SK-N-SH treated with all-trans-retinoic acid at 6 μM for 48 hours (cell line): ENCODE measurements at regions not wholly inside any gene's neighbourhood (a gene's known extent, or its start where the extent isn't known, plus 50 kb on each side); places are given as distances from the start of the nearest gene placed in this dataset.
A peak's percentile ranks its signal among the peaks of the same experiment; 100 is the strongest.

Experiments used
- ATAC-seq: fragments of 200-7000 bp; cut with Tn5 transposase; 3 replicates; pipeline ENCODE4 v1.9.1; 2020; ENCODE audit warnings: mild to moderate bottlenecking, moderate library complexity
- BACH2 ChIP-seq: fragments of 250-450 bp; sonication (Bioruptor Pico); IDR thresholded peaks from 2 replicates; pipeline ENCODE4 v1.9.0; 2021; ENCODE audit warnings: mild to moderate bottlenecking, borderline replicate concordance
- CSDC2 ChIP-seq: fragments of 250-450 bp; sonication (Bioruptor Pico); IDR thresholded peaks from 2 replicates; pipeline ENCODE4 v1.5.0; 2020; ENCODE audit warnings: mild to moderate bottlenecking, moderate library complexity
- ESRRG ChIP-seq: fragments of 250-450 bp; sonication (Bioruptor Pico); IDR thresholded peaks from 2 replicates; pipeline ENCODE4 v1.6.1; 2021; ENCODE audit warnings: mild to moderate bottlenecking
- GLIS3 ChIP-seq: fragments of 250-450 bp; sonication (Bioruptor Pico); IDR thresholded peaks from 2 replicates; pipeline ENCODE4 v1.5.0; 2020; ENCODE audit warnings: mild to moderate bottlenecking, moderate library complexity
- ISL1 ChIP-seq: fragments of 250-450 bp; sonication (Bioruptor Pico); IDR thresholded peaks from 2 replicates; pipeline ENCODE4 v2.1.2; 2022; ENCODE audit warnings: mild to moderate bottlenecking, moderate library complexity
- OSR1 ChIP-seq: fragments of 250-450 bp; sonication (Bioruptor Pico); IDR thresholded peaks from 2 replicates; pipeline ENCODE4 v1.8.0; 2022; ENCODE audit warnings: moderate library complexity, mild to moderate bottlenecking, inconsistent platforms
- PPARA ChIP-seq: fragments of 250-450 bp; sonication (Bioruptor Pico); IDR thresholded peaks from 2 replicates; pipeline ENCODE4 v1.5.0; 2020; ENCODE audit warnings: mild to moderate bottlenecking, borderline replicate concordance
- RARB ChIP-seq: fragments of 250-450 bp; sonication (Bioruptor Pico); IDR thresholded peaks from 2 replicates; pipeline ENCODE4 v1.8.0; 2021; ENCODE audit warnings: mild to moderate bottlenecking, moderate library complexity
- SNAI2 ChIP-seq: fragments of 250-450 bp; sonication (Bioruptor Pico); IDR thresholded peaks from 2 replicates; pipeline ENCODE4 v1.5.0; 2020; ENCODE audit warnings: mild to moderate bottlenecking, moderate library complexity
- TCF4 ChIP-seq: fragments of 250-450 bp; sonication (Bioruptor Pico); IDR thresholded peaks from 2 replicates; pipeline ENCODE4 v1.8.0; 2021; ENCODE audit warnings: mild to moderate bottlenecking, moderate library complexity, borderline replicate concordance
- TOX ChIP-seq: fragments of 250-450 bp; sonication (Bioruptor Pico); IDR thresholded peaks from 2 replicates; pipeline ENCODE4 v1.8.0; 2021; ENCODE audit warnings: mild to moderate bottlenecking, moderate library complexity, borderline replicate concordance
- ZC3H10 ChIP-seq: fragments of 250-450 bp; sonication (Bioruptor Pico); IDR thresholded peaks from 2 replicates; pipeline ENCODE4 v1.5.1; 2021; ENCODE audit warnings: mild to moderate bottlenecking, moderate library complexity
- ZFP3 ChIP-seq: fragments of 250-450 bp; sonication (Bioruptor Pico); IDR thresholded peaks from 2 replicates; pipeline ENCODE4 v1.5.0; 2020; ENCODE audit warnings: mild to moderate bottlenecking, moderate library complexity
- ZFP30 ChIP-seq: fragments of 450-650 bp; formaldehyde crosslinking; IDR thresholded peaks from 2 replicates; pipeline ENCODE4 v1.5.0; 2022; ENCODE audit warnings: mild to moderate bottlenecking, moderate library complexity
- ZNF565 ChIP-seq: fragments of 450-650 bp; formaldehyde crosslinking; conservative IDR thresholded peaks from 2 replicates; pipeline ENCODE4 v1.5.0; 2020; ENCODE audit warnings: low read depth, mild to moderate bottlenecking, moderate library complexity
- ZNF70 ChIP-seq: fragments of 450-650 bp; formaldehyde crosslinking; IDR thresholded peaks from 2 replicates; pipeline ENCODE4 v1.5.0; 2020; ENCODE audit warnings: mild to moderate bottlenecking, moderate library complexity
- ZNF8 ChIP-seq: fragments of 450-650 bp; formaldehyde crosslinking; IDR thresholded peaks from 2 replicates; pipeline ENCODE4 v1.5.0; 2020; ENCODE audit warnings: mild to moderate bottlenecking, moderate library complexity
- TF ChIP-seq, protein P1 (sequence below): fragments of 250-450 bp; sonication (Bioruptor Pico); IDR thresholded peaks from 2 replicates; pipeline ENCODE4 v1.5.0; 2020; ENCODE audit warnings: mild to moderate bottlenecking, moderate library complexity
- TF ChIP-seq, protein P2 (sequence below): fragments of 250-450 bp; sonication (Bioruptor Pico); IDR thresholded peaks from 2 replicates; pipeline ENCODE4 v1.8.0; 2020; ENCODE audit warnings: mild to moderate bottlenecking, moderate library complexity, borderline replicate concordance

DNA sequence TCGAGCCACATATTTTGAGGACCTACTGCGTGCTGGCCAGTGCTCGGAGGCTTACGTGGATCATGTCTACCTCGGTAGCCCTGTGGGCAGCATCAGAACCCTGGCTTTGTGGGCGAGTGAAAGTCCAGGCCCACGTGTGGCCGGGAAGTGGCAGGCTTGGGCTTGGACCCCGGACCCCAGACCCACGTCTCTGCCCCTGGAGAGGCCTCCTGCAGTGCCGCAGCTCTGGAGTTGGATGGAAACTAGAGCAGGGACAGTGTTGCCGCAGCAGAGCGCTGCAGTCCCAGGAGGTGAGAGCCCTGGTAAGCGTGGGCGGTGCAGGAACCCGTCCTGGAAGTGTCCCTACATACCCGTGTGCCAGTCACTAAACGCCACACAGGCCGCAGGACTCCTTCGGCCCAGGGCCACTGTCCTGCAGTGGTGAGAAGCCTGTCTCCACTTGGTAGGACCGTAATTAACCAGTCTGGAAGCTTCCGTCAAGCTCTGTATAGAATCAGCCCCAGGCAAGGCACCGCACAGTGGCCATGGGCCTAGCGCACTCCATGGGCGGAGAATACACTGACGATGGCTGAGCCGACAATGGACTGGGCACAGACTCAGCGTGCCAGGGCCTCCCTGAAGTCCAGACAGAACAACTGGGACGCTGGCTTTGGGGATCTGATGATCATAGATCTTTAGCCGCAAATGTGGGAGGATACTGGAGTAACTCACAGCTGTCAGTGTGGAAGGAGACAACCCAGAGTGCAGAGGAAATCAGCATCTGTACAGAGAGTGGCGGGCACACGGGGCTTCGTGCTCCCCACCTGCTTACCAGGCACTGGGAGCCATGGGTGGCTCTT, 219.5 kb downstream of the KIF26A start:
- ATAC-seq: no peak
- TF ChIP-seq ZNF70 (CRISPR knock-in tag): peak; percentile 54; the same call in 1 of the 2 replicates
- TF ChIP-seq RARB: no peak

DNA sequence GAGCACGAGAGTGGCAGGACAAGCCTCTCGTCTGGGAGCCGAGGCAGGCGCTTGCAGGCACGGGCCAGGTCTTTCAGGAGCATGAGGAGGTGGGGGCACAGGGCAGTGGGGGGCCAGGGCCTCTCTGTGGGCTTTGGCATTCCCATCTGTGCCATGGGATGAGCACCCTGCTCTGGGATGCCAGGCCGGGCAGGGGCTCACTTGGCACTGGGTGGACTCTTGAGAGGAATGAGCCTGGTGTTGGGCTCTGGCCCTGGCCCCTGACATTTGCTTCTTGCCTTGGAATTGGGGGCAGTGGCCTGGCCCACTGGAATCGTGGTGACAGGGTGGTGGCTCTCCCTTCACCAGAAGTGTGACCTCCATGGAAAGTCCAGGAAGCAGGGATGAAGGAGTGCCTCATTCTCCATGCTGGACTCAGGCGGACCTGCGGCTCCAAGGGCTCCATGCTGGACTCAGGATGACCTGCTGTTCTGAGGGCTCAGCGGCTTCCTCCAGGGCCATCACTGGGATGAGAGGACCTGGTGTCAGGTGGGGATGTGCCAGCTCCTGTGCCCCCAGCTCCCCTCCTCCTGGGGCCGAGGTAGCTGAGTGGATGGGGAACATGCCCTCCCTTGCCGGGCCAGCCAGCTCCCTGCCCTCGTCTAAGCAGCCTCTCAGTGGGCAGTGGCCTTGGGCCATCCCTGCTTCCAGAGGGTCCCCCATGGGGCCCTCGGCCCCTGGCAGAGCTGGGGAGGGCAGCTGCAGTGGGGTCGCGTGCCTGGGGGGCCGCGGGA, 220.3 kb downstream of the KIF26A start:
- no peak for TF ChIP-seq BACH2 (CRISPR knock-in tag)
- TF ChIP-seq, protein P1, sequence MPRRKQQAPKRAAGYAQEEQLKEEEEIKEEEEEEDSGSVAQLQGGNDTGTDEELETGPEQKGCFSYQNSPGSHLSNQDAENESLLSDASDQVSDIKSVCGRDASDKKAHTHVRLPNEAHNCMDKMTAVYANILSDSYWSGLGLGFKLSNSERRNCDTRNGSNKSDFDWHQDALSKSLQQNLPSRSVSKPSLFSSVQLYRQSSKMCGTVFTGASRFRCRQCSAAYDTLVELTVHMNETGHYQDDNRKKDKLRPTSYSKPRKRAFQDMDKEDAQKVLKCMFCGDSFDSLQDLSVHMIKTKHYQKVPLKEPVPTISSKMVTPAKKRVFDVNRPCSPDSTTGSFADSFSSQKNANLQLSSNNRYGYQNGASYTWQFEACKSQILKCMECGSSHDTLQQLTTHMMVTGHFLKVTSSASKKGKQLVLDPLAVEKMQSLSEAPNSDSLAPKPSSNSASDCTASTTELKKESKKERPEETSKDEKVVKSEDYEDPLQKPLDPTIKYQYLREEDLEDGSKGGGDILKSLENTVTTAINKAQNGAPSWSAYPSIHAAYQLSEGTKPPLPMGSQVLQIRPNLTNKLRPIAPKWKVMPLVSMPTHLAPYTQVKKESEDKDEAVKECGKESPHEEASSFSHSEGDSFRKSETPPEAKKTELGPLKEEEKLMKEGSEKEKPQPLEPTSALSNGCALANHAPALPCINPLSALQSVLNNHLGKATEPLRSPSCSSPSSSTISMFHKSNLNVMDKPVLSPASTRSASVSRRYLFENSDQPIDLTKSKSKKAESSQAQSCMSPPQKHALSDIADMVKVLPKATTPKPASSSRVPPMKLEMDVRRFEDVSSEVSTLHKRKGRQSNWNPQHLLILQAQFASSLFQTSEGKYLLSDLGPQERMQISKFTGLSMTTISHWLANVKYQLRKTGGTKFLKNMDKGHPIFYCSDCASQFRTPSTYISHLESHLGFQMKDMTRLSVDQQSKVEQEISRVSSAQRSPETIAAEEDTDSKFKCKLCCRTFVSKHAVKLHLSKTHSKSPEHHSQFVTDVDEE (CRISPR knock-in tag): no peak
- no peak for TF ChIP-seq SNAI2 (CRISPR knock-in tag)
- ATAC-seq: no peak

- no peak for TF ChIP-seq ZNF70 (CRISPR knock-in tag)
- no peak for TF ChIP-seq ZNF8 (CRISPR knock-in tag)
- no peak for TF ChIP-seq TOX (CRISPR knock-in tag)
- TF ChIP-seq, protein P2, sequence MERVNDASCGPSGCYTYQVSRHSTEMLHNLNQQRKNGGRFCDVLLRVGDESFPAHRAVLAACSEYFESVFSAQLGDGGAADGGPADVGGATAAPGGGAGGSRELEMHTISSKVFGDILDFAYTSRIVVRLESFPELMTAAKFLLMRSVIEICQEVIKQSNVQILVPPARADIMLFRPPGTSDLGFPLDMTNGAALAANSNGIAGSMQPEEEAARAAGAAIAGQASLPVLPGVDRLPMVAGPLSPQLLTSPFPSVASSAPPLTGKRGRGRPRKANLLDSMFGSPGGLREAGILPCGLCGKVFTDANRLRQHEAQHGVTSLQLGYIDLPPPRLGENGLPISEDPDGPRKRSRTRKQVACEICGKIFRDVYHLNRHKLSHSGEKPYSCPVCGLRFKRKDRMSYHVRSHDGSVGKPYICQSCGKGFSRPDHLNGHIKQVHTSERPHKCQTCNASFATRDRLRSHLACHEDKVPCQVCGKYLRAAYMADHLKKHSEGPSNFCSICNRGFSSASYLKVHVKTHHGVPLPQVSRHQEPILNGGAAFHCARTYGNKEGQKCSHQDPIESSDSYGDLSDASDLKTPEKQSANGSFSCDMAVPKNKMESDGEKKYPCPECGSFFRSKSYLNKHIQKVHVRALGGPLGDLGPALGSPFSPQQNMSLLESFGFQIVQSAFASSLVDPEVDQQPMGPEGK (CRISPR knock-in tag): no peak
- TF ChIP-seq OSR1 (CRISPR knock-in tag): no peak
- TF ChIP-seq ISL1 (CRISPR knock-in tag): no peak
- no peak for TF ChIP-seq GLIS3 (CRISPR knock-in tag)
- ATAC-seq: no peak
Measured at GRCh38 chr14:104359301-104359968, 220.1 kb upstream of the C14orf180 start.

DNA sequence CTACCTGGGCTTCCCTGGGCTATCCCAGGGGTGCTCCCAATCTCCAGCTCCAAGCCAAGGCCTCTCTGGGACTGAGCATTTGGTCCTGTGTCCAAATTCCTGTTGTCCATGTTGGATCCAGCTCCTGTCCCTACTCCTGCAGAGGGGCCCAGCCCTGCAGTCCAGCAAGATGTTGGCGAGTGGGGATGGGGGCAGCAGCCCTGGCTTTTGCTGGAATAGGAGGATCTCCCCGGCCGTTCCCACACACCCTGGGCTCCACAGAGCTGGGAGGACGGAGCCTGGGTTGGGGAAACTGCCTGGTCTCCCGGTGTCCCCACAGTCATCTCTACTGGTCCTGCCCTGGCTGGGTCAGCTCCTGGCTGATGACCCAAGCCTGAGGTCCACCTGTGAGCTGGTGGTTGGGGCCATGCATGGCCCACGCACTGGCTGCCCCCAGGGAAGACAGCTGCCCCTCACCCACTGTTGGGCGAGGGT, 219.6 kb upstream of the C14orf180 start:
- TF ChIP-seq ZC3H10 (no peak), ZFP3 (CRISPR knock-in tag) (no peak), RARB (no peak), PPARA (CRISPR knock-in tag) (no peak), SNAI2 (CRISPR knock-in tag) (no peak), ZNF565 (no peak), TCF4 (no peak), BACH2 (CRISPR knock-in tag) (no peak), OSR1 (CRISPR knock-in tag) (no peak), ZNF8 (CRISPR knock-in tag) (no peak), ZFP30 (no peak), CSDC2 (CRISPR knock-in tag) (no peak), ESRRG (CRISPR knock-in tag) (no peak), GLIS3 (CRISPR knock-in tag) (no peak), ZNF70 (CRISPR knock-in tag) (no peak)
- TF ChIP-seq, protein P2 (CRISPR knock-in tag): no peak
- no peak for ATAC-seq
